Loucy (cell line): ENCODE measurements at regions not wholly inside any gene's neighbourhood (a gene's known extent, or its start where the extent isn't known, plus 50 kb on each side); places are given as distances from the start of the nearest gene placed in this dataset.

ENCODE experiments used
- H2AFZ ChIP-seq: fragments of 200-600 bp; sonication (generic); 2 replicates; pipeline ENCODE4 v1.6.0; 2016; ENCODE audit warnings: antibody characterized with exemption, mild to moderate bottlenecking, low read length, moderate library complexity
- H3F3A ChIP-seq: fragments of 200-600 bp; 2 replicates; pipeline ENCODE4 v1.6.0; 2016; ENCODE audit warnings: antibody characterized with exemption, low read depth, mild to moderate bottlenecking
- H3K27me3 ChIP-seq: fragments of 200-600 bp; sonication (generic); 2 replicates; pipeline ENCODE4 v1.6.1; 2014; ENCODE audit warnings: low read length, mild to moderate bottlenecking; ENCODE audit not compliant: insufficient read depth, poor library complexity, severe bottlenecking
- H3K36me3 ChIP-seq: fragments of 200-600 bp; sonication (generic); 2 replicates; pipeline ENCODE4 v1.6.1; 2016; ENCODE audit warnings: low read length; ENCODE audit not compliant: insufficient read depth
- H3K4me1 ChIP-seq: fragments of 200-600 bp; sonication (generic); 2 replicates; pipeline ENCODE4 v1.5.1; 2014; ENCODE audit warnings: low read length, mild to moderate bottlenecking; ENCODE audit not compliant: insufficient read depth, poor library complexity, severe bottlenecking
- H3K4me2 ChIP-seq: fragments of 200-600 bp; sonication (generic); 2 replicates; pipeline ENCODE4 v1.6.0; 2014; ENCODE audit warnings: antibody characterized with exemption, low read length, low read depth, mild to moderate bottlenecking; ENCODE audit not compliant: poor library complexity, severe bottlenecking
- H3K4me3 ChIP-seq: fragments of 200-600 bp; sonication (generic); 2 replicates; pipeline ENCODE4 v1.5.1; 2014; ENCODE audit warnings: low read length, mild to moderate bottlenecking, mixed read lengths; ENCODE audit not compliant: poor library complexity, severe bottlenecking
- H3K79me2 ChIP-seq: fragments of 200-600 bp; sonication (generic); 2 replicates; pipeline ENCODE4 v1.6.1; 2014; ENCODE audit warnings: low read length; ENCODE audit not compliant: insufficient read depth
- H3K9ac ChIP-seq: fragments of 200-600 bp; sonication (generic); 2 replicates; pipeline ENCODE4 v1.6.0; 2014; ENCODE audit warnings: mild to moderate bottlenecking, low read depth, low read length, moderate library complexity; ENCODE audit not compliant: poor library complexity, severe bottlenecking
- H3K9me2 ChIP-seq: fragments of 200-600 bp; sonication (generic); replicated peaks from 2 replicates; pipeline ENCODE4 v1.6.1; 2016; ENCODE audit warnings: low read depth, low read length, mixed read lengths
- H3K9me3 ChIP-seq: fragments of 200-600 bp; sonication (generic); 2 replicates; pipeline ENCODE4 v1.6.1; 2014; ENCODE audit warnings: mild to moderate bottlenecking, antibody characterized with exemption, low read length, low read depth; ENCODE audit not compliant: insufficient read depth
- H4K20me1 ChIP-seq: fragments of 200-600 bp; sonication (generic); 2 replicates; pipeline ENCODE4 v1.6.0; 2014; ENCODE audit warnings: antibody characterized with exemption, low read length, mild to moderate bottlenecking; ENCODE audit not compliant: insufficient read depth, poor library complexity, severe bottlenecking
- CTCF ChIP-seq: fragments of 200-600 bp; sonication (generic); conservative IDR thresholded peaks from 2 replicates; pipeline ENCODE4 v1.5.1; 2014; ENCODE audit warnings: mild to moderate bottlenecking, antibody characterized with exemption, low read length
- EZH2phosphoT487 ChIP-seq: fragments of 200-600 bp; IDR thresholded peaks from 2 replicates; pipeline ENCODE4 v1.6.1; 2018; ENCODE audit warnings: antibody characterized with exemption, mild to moderate bottlenecking, moderate library complexity, borderline replicate concordance

GRCh38 chr10:131554821-131555220 is 243.3 kb upstream of the TCERG1L start:
- no peaks in the 10 kb centered on the region for H3K36me3 ChIP-seq
- H3K79me2 ChIP-seq = no peaks in the 10 kb centered on the region
- no peak overlapping the region for H3K4me3 ChIP-seq
- no peaks in the 10 kb centered on the region for H3K9me2 ChIP-seq
- no peak overlapping the region for H3K9ac ChIP-seq
- H2AFZ ChIP-seq = no peak overlapping the region
- H3F3A ChIP-seq = no peaks in the 10 kb centered on the region
- H3K27me3 ChIP-seq = no peaks in the 10 kb centered on the region
- no peak overlapping the region for H3K4me2 ChIP-seq
- TF ChIP-seq CTCF (no peak), EZH2phosphoT487 (no peak)
- H3K4me1 ChIP-seq = peaks cover 6% of the 10 kb centered on the region
- H4K20me1 ChIP-seq = no peaks in the 10 kb centered on the region
- no peaks in the 10 kb centered on the region for H3K9me3 ChIP-seq

- Histone ChIP-seq H3K9me3 (no peaks in the 10 kb centered on the region), H3K4me3 (no peak overlapping the region), H2AFZ (no peak overlapping the region), H3K27me3 (no peaks in the 10 kb centered on the region), H3K79me2 (no peaks in the 10 kb centered on the region), H4K20me1 (no peaks in the 10 kb centered on the region), H3K4me1 (peaks cover 6% of the 10 kb centered on the region), H3K36me3 (no peaks in the 10 kb centered on the region), H3F3A (no peaks in the 10 kb centered on the region), H3K9ac (no peak overlapping the region), H3K4me2 (no peak overlapping the region), H3K9me2 (no peaks in the 10 kb centered on the region)
- TF ChIP-seq EZH2phosphoT487 = no peak
- TF ChIP-seq CTCF = no peak
Observed at GRCh38 chr10:131555406-131555805, 243.9 kb upstream of the TCERG1L start.

GRCh38 chr10:131556061-131556896 is 244.8 kb upstream of the TCERG1L start:
- H3K4me3 ChIP-seq = no peak overlapping the region
- H3K36me3 ChIP-seq = no peaks in the 10 kb centered on the region
- H3F3A ChIP-seq = no peaks in the 10 kb centered on the region
- no peaks in the 10 kb centered on the region for H3K9me2 ChIP-seq
- no peak overlapping the region for H3K9ac ChIP-seq
- H3K9me3 ChIP-seq = no peaks in the 10 kb centered on the region
- no peaks in the 10 kb centered on the region for H4K20me1 ChIP-seq
- H3K4me2 ChIP-seq = no peak overlapping the region
- no peaks in the 10 kb centered on the region for H3K79me2 ChIP-seq
- TF ChIP-seq EZH2phosphoT487 (no peak), CTCF (no peak)
- peaks cover 6% of the 10 kb centered on the region for H3K4me1 ChIP-seq
- H3K27me3 ChIP-seq = no peaks in the 10 kb centered on the region
- no peak overlapping the region for H2AFZ ChIP-seq
